GM19455 (cell line): ENCODE measurements at regions not wholly inside any gene's neighbourhood (a gene's known extent, or its start where the extent isn't known, plus 50 kb on each side); places are given as distances from the start of the nearest gene placed in this dataset.
"Not testable (repeated sequence)": the region's sequence is repeated elsewhere in the genome, so short reads cannot be mapped to it uniquely, and the experiment has no call there.

Source experiments
- ATAC-seq: cut with Tn5 transposase; IDR thresholded peaks from one replicate; pipeline ENCODE4 v1.9.1; 2021; ENCODE audit not compliant: unreplicated experiment

GRCh38 chr1:47593013-47593568 lies 155.2 kb downstream of the FOXD2 start:
- ATAC-seq, result no peak

DNA sequence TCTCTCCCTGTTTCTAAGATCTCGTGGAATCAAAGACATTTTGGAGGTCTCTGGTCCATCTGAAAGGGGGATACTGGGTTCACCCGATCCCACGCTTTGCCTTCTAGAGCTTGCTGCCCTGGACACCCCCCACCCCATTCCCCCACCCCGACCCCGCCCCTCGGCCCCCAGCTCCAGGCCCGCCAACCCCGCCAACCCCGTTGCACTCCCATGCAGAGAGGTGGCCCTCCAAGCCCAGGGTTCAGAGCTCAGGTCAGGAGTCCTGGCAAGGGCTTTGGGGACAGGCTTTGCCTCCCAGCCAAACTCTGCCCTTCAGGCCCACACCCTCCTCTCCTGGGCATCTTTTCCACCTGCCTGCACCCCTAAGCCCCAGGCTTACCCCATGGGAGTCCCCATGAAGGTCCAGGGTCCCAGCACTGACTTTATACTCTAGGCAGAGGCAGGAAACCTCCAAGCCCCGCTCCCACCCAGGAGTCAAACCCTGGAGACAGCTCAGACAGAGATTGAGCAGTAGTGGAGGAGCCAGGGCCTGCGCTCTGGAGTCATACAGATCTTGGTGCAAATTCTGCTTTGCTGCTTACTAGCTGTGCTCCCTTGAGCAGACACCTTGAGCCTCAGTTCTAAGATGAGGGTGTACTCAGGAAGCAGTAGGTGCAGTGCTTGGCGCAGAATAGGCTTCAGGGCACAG lies 155.9 kb downstream of the FOXD2 start:
- ATAC-seq, result no peak

- ATAC-seq, result no peak
These were observed 156.8 kb downstream of the FOXD2 start for GRCh38 chr1:47594627-47595026.

GRCh38 chr1:47596328-47596727 lies 158.5 kb downstream of the FOXD2 start:
- ATAC-seq, result no peak

DNA sequence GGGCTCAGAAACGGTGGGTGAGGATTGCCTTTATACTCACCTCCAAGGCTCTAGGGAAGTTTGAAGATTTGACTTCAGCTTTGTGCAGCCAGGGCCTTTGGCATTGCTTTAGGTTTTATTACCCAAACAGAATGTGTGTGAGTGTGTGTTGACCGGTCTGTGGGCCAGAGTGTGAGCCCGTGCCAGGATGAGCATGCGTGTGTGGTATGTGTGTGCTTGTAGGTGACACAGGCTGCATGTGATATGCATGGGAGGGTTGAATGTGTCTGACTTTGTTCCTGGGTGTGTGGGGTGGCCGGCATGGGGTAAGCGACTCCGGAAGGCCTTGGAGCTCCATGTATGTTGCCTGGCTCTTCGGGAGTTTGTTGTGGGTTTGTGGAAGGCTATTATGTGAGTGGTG lies 160.5 kb downstream of the FOXD2 start:
- no peak for ATAC-seq

GRCh38 chr1:47599777-47600176 lies 161.9 kb downstream of the FOXD2 start:
- ATAC-seq, result no peak

GRCh38 chr1:47602491-47602890 lies 164.6 kb downstream of the FOXD2 start:
- not testable (repeated sequence) for ATAC-seq

GRCh38 chr1:47604869-47605268 lies 167.0 kb downstream of the FOXD2 start:
- ATAC-seq, result not testable (repeated sequence)

DNA sequence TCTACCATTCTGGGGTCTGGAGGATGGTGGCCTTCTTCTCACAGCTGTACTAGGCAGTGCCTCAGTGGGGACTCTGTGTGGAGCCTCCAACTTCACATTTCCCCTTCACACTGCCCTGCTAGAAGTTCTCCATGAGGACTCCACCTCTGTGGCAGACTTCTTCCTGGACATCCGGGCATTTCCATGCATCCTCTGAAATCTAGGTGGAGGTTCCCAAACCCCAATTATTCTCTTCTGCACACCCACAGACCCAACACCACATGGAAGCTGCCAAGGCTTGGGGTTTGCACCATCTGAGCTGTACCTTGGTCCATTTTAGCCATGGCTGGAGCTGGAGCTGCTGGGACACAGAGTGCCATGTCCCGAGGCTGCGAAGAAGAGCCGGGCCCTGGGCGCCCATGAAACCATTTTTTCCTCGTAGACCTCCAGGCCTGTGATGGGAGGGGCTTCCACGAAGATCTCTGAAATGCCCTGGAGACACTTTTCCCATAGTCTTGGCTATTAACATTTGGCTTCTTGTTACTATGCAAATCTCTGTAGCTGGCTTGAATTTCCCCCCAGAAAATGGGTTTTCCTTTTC lies 170.5 kb downstream of the FOXD2 start:
- ATAC-seq, result no peak

- no peak for ATAC-seq
These were observed 174.1 kb downstream of the FOXD2 start for GRCh38 chr1:47611992-47612391.

- no peak for ATAC-seq
These were observed 175.0 kb downstream of the FOXD2 start for GRCh38 chr1:47612819-47613218.

DNA sequence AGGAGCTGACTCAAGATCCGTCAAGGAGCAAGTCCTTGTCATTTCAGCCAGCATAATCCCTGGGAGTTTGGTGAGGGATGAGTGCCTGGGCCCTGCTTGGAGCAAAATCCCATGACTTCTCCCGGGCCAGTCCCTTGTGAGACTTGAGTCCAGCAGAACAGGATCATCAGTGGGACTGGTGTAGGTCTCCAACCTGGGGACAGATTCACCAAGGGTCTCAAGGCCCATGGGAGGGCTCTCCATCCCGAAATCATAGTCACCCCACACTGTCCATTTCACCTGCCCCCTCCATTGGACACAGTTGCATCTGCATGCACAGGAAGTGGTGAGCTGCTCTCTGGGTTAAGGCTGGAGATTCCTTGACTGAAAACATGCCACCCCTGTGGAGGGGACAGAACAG lies 178.2 kb downstream of the FOXD2 start:
- no peak for ATAC-seq

DNA sequence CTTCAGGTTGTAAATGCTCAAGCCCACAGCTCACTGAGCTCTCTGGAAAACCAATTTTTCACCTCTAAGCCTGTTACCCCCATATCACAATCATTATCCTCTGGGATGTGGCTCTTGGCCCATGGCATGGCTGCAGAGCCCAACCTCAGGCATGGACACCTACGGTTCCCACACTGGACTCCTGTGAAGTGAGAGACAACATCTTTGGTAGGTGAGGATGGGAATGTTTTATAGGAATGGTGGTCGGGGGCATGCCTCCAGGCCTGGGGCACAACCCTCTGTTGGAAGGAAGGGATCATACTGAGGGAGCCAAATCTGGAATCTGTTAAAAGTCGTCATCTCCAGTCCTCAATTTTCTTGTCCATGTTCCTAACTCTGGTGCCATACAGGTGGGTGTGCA lies 179.1 kb downstream of the FOXD2 start:
- ATAC-seq, result no peak

DNA sequence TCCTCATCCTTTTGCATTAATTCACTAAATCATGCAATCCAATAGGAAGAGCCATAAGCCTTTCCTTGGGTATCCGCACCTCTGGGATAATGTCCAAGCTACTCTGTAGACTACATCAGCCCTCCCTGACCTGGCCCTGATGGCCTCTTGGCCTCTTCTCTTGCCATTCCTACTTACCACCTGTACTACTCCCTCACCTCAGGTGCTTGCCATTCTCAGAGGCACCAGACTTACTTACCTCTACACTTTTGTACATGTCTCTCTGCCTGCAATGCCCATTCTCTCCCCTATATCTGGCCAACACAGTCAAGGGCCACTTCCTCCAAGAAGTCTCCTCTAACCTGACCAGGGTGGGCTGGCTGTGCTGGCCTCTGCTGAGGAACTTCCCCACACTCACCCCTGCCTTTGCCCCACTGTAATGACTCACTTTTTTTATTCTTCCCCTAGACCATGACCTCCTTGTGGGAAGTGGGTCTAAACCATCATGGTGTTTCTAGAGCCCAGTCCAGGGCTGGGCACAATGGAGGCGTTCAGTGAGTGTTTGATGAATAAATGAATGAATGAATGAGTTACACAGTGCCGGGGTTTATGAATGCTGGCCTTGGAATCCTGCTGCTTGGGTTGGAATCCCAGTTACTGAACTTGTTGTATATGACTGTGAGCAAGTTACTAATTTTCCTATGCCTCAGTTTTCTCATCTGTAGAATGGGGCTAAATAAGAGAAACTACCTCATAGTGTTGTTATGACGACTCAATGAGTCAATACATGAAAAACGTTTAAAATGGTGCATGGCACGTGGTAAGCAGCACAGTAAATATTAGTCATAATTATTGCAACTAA lies 179.8 kb downstream of the FOXD2 start:
- ATAC-seq, result no peak

GRCh38 chr1:47618222-47618720 lies 180.4 kb downstream of the FOXD2 start:
- ATAC-seq, result no peak

- ATAC-seq, result no peak
These were observed 181.0 kb downstream of the FOXD2 start for GRCh38 chr1:47618830-47619229.

GRCh38 chr1:47621483-47621882 lies 183.6 kb downstream of the FOXD2 start:
- ATAC-seq, result no peak

DNA sequence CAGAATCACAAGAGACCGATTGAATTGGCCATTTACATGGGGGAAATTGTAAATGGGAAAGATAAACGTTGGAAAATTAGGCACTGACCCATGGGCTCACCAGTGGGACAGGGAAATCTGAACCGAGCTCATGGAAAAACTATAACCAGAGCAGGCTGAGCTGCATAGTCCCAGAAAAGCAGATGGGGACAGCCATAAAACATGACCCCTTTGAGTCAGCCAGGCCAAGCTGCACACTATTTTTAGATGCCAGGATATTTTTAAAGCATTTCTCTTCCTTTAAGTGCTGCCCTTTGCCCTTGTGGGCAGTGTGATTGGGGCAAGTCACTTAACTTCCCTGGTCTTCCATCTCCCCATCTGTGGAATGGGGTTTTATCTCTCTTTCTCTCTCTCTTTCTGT lies 184.1 kb downstream of the FOXD2 start:
- no peak for ATAC-seq

GRCh38 chr1:47622776-47623556 lies 185.1 kb downstream of the FOXD2 start:
- no peak for ATAC-seq

- no peak for ATAC-seq
These were observed 185.7 kb downstream of the FOXD2 start for GRCh38 chr1:47623557-47623940.

DNA sequence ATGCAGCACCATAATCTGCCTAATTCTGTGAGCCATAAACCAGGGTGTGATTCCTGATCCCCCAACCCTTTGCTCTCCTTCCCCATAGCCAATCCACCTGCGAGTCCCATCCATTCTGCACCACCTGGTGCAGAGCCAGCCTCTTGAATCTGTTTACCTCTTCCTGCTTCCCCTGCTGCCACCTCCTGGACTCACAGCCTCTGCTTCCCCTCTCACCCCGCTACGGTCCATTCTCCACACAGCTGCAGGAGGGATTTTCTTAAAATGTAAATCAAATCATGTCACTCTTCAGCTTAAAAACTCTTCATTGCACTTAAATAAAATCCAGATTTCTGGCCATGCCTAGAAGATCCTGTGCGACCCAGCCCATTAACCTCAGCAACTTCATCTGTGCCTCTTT lies 186.7 kb downstream of the FOXD2 start:
- no peak for ATAC-seq
